Stomach (tissue), 4 donors: ENCODE measurements at regions not wholly inside any gene's neighbourhood (a gene's known extent, or its start where the extent isn't known, plus 50 kb on each side); places are given as distances from the start of the nearest gene placed in this dataset.

ENCODE experiments used
- EP300 ChIP-seq: sonication (generic); formaldehyde crosslinking; IDR thresholded peaks from one replicate; pipeline ENCODE4 v1.6.1; 2017; ENCODE audit warnings: antibody characterized with exemption
- POLR2A ChIP-seq, 4 donors: fragments of 450-650 bp; IDR thresholded peaks; one replicate each; pipeline ENCODE4 v1.6.1; 2016; ENCODE audit warnings: antibody characterized with exemption in 4 of 4, control low read depth in 2 of 4, mild to moderate bottlenecking in 1 of 4, moderate library complexity in 1 of 4
- POLR2AphosphoS5 ChIP-seq, 3 donors: sonication (generic); formaldehyde crosslinking; IDR thresholded peaks; one replicate each; pipeline ENCODE4 v1.6.1; 2016; ENCODE audit warnings: antibody characterized with exemption in 3 of 3
- TF ChIP-seq, protein P1 (sequence below), 7 experiments: fragments of 450-650 bp in 4 of 7; fragments of 200-600 bp in 3 of 7; sonication (generic) in 3 of 7; IDR thresholded peaks; one replicate each; pipeline ENCODE4 v1.5.1; 2016 to 2019; ENCODE audit warnings: antibody characterized with exemption in 7 of 7, control low read depth in 2 of 7, mild to moderate bottlenecking in 1 of 7

DNA sequence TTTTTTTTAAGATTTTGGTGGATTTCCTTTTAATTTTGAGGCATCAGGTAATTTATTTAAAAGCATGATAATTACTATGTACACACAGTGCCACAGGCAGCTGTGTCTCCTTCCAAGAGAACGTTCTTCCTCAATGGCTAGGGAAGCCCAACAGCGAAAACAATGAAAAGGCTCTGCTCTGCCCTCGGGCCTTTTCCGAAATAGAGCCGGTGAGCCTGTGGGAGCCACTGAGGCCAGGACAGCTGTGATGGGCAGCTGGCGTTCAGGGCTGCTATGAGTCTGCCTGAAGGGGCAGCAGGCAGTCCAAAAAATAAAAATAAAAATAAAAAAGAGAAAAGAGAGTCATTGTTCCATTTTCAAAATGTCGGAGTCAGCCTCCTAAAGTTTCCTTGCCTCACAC, 443.8 kb downstream of the KIF16B start:
- TF ChIP-seq, protein P1, sequence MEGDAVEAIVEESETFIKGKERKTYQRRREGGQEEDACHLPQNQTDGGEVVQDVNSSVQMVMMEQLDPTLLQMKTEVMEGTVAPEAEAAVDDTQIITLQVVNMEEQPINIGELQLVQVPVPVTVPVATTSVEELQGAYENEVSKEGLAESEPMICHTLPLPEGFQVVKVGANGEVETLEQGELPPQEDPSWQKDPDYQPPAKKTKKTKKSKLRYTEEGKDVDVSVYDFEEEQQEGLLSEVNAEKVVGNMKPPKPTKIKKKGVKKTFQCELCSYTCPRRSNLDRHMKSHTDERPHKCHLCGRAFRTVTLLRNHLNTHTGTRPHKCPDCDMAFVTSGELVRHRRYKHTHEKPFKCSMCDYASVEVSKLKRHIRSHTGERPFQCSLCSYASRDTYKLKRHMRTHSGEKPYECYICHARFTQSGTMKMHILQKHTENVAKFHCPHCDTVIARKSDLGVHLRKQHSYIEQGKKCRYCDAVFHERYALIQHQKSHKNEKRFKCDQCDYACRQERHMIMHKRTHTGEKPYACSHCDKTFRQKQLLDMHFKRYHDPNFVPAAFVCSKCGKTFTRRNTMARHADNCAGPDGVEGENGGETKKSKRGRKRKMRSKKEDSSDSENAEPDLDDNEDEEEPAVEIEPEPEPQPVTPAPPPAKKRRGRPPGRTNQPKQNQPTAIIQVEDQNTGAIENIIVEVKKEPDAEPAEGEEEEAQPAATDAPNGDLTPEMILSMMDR (IDR thresholded peaks at IDR 0.05), result no peak
- no peak for TF ChIP-seq EP300
- no peak for TF ChIP-seq POLR2A (IDR thresholded peaks at IDR 0.05)
- no peak for TF ChIP-seq POLR2AphosphoS5 (IDR thresholded peaks at IDR 0.05)
